ENCODE measurements at regions not wholly inside any gene's neighbourhood (a gene's known extent, or its start where the extent isn't known, plus 50 kb on each side); places are given as distances from the start of the nearest gene placed in this dataset.
"Not testable (repeated sequence)": the region's sequence is repeated elsewhere in the genome, so short reads cannot be mapped to it uniquely, and the experiment has no call there.

DNA sequence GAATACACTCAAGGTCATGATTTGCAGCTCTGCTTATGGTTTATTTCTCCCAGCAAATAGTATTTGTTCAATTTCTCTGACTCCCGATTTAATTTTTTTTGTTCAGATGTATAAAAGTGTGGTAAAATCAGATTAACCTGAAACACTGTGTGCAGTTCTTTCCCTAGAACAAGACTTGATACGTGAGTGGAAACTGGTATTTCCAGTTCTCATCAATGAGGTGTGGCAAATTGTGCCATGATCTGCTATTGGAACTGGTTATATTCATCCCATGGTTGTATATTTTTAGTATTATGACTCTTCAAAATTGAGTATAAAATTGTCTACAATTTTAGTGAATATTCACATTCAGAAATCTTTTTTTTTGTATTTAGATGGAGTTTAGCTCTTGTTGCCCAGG lies 76.8 kb upstream of the IVNS1ABP start:
- DNase-seq, result no peak

DNA sequence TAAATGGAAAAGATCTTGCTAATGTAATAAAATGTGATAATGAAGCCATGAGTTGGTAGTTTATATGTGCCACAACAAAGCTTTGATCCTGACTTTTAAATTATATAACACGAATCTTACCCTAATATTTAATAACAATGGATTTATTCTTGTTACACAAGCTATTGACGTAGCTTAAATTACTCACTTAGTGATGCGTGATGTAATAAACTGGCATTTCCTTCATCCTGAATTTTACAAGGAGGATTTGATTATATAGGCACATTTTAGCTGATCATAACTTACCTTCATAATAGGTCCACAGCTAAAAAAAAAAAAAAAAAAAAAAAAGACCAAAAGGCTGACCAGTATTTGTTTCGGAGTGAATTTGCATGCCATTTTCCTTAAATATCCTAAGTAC lies 76.2 kb upstream of the IVNS1ABP start:
- DNase-seq, result no peak

DNA sequence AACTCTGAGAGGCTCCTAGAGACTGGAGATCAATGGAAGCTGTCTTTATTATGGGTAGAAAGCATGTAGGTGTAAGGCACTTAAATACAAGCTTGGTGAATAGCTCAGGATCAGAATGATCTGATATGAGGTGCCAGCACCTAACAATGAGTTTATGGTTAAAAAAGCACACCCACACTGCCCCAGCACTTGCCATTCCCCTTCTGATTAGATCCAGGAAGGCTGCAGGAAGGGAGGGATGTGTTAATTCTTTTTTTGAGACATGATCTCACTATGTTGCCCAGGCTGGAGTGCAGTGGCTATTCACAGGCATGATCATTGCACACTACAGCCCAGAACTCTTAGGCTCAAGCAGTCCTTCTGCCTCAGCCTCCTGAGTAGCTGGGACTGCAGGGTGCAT lies 71.8 kb upstream of the IVNS1ABP start:
- no peak for DNase-seq

DNA sequence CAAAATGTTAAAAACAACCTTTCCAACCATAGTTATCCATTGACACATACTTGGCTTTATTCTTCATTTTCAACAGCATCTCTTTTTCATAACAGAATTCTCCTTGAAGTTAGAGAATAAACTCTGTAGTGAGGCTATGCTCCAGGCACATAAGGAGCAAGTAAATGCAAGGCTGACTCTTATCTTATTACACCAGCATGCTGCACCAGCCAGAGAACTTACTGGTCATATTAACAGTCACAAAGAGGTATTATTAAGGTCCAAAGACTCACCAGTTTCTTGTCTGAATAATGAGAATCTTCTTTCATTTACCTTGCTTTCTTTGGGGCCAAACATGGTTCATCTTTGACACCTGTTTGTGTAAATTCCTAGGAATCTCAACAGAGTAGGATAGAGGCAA lies 71.3 kb upstream of the IVNS1ABP start:
- no peak for DNase-seq

DNA sequence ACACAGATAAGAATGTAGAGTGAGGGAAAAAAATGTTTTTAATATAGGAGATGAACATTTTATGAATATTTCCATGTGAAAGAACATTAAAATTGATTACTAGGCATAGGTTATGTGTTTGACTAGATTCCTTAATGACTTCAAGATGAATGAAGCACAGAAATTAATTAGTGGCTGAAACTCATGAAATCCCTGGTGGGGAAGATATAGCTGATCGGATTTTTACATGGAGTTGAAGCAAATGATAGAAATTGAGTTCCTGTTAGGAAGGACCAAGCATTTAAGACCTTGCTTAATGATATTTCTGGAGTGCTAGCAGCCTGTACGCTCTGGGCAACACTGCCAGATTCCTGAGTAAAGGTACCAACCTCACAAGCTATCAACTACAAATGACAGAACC lies 68.9 kb upstream of the IVNS1ABP start:
- no peak for DNase-seq

DNA sequence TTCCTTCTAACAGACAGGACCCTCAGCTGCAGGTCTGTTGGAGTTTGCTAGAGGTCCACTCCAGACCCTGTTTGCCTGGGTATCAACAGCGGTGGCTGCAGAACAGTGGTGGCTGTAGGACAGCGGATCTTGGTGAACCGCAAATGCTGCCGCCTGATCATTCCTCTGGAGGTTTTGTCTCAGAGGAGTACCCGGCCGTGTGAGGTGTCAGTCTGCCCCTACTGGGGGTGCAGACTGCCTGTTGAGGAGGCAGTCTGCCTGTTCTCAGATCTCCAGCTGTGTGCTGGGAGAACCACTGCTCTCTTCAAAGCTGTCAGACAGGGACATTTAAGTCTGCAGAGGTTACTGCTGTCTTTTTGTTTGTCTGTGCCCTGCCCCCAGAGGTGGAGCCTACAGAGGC lies 66.8 kb upstream of the IVNS1ABP start:
- DNase-seq, result not testable (repeated sequence)

DNA sequence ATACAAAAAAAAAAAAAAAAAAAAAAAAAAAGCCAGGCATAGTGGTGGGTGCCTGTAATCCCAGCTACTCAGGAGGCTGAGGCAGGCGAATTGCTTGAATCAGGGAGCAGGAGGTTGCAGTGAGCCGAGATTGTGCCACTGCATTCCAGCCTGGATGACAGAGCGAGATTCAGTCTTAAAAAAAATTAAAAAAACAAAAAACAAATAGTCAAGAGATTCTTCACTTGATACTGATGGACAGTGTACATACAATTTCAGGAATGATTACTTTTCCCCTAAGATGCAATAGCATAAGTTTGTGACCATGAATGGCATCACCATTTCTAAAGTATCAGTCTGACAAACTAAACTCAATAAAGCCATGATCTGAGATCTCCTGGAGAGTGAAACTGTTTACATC lies 60.8 kb upstream of the IVNS1ABP start:
- DNase-seq, result no peak

DNA sequence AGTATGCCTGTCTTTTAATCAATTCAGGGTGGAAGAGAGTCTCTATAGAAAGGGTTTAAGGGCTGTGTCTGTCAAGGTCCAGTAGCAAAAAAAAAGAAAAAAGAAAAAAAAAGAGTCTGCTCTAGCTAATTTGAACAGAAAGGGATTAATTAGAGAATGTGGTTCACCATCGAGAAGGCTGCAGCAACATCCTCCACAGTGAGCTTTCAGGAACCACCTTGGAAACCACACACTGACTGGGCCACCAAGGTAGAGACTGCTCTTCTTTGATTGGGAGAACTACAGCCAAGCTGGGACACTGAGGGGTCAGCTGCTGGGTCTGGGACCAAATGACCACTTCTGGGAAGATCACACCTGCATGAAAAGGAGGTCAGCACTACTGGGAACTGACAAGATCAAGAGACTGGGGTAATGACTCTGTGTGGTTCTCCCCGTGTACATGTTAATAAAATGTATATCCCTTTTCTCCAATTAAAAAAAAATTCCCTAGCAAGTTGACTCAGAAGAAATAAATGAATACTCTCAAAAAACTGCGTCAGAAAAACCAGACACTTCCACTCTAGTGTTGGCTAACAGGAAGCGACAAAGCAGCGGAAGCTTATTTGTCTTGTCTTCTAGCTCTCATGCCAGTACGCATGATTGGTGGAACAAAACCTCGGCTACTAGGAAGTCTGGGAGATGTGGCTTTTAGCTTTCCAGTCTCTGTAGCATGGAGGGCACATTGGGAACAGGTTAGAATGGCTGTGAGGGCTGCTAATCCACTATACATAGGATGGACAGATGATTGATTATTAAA lies 60.0 kb upstream of the IVNS1ABP start:
- DNase-seq, result no peak

DNA sequence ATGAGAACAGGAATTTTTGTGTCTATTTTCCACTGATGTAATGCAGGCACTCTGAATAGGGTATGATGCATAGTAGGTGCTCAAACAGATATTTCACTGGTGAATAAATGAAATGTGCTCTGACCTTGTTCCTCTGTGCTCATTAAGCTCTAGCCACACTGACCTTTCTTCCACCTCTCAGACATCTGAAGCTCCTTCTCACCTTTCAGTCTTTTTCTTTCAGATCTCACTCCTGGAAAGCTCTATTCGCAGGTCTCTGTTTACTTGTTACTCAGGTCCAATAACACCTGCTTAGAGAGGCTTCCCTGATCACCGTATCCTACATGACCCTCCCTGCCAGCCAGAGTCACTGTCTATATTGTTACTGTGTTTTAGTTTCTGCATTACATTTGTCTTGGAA lies 59.2 kb upstream of the IVNS1ABP start:
- no peak for DNase-seq

DNA sequence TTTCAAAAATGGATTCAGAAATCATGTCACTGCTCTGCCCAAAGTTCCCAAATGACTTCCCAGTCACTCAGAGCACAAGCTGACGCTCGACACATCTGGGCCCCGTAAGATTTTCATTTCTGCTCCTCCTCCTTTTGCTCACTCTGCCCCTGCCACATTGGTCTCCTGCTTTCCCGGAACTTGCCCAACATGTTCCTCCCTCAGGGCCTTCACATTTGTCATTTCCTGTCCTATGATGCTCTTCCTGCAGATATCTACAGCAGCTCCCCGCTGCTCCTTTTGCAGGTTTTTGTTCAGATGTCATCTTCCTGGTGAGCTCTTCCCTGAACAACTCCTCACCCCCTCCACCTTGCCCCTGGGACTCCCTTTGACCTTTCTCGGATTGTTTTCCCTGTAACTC lies 58.5 kb upstream of the IVNS1ABP start:
- DNase-seq, result no peak

DNA sequence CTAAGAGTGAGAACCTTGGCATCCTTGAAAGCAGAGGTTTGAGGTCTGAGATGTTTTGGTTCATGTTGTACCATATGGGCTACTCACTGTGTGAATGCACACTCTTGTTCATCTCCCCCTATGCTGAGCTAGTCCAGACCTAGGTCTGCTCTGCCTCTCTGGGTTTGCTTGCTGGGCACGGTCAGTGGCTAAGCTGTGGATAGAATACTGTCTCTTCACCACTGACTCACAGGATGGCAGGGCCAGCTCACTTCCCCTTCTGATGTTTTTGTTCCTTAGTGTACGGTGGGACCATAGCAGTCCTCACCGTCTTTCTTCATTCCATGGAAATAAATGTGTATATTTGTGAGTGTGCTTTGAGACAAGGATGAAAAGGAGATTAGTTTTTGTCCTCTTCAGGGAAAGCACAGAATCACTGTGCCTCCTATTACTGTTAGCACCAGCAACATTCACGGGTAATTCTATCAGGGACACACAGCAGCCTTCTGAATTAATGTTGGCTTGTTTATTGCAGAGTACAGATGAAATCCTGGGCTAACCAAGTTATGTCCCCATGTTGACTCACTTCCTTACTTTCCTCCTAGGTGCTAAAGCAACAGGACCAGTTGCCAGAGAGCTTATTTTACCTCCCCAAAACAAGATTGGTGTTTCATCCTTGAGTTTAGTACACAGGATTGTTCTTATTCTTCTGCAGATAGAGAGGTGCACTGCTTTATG lies 56.9 kb upstream of the IVNS1ABP start:
- DNase-seq, result no peak

DNA sequence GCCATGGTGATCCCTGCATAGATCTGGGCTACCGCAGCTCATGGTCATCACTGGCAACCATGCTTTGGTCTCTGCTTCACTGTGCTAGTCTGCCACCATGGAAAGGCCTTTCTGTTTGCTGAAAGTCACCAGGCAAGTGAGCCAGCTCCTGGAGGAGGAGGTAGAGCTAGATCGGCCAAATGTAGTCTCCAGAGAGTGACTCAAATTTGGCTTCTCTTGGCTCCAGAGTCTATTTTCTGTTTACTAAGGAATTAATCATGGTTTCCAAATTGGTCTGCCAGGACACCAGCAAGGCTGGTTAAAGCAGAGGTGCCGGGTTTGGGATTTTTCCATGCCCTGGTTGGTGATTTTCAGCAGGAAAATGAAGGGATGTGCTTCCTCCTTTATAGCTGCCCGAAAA lies 52.7 kb upstream of the IVNS1ABP start:
- DNase-seq, result no peak

DNA sequence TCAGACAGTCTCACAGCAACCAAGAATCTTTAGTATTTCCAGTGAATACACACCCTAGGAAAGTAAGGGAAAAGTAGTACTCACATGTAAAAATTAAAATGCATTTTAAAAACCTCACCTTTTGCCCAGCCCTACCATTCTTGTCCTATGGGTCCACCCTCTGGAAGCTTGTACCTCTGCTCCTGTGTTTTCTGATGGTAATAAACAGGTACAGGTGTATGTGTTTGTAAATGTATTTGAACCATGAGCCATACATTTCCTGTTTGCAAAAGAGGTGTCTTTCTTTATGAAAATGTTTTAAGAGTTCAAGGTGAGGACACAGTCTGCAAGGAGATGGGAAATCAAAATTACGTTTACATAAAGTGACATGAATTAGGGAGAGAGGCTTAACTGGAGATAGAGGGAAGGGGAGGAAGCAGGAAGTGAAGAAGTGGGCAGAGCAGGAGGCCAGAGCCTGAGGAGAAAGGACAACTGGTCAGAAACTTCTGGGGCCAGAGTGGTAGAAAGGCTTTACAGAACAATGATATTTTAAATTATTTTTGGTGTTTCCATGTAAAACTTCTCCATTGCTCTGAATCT lies 52.0 kb upstream of the IVNS1ABP start:
- no peak for DNase-seq

DNA sequence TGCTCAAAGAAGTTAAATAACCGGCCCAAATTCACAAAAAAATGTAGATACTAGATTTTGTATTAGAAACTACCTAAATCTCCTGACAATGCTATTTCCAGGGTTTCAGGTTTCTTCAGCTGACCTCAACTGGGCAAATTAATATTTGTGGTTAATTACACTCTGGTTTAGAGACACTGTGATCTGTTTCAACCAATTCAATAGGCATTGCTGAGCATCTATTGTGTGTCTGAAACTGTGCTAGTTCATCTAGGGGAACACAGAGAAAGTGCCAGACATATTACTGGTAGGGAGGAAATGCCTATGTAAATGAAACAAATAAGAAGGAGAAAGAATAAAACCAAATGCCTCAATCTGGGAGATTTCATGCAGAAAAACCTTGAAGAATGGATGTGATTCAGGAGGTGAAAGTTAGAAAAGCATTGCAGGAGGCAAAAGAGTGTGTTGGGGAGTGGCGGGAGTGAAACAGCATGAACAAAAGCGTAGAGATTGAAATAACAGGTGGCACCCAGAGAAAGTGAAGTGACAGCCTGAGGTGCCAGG lies 51.3 kb upstream of the IVNS1ABP start:
- no peak for DNase-seq

DNA sequence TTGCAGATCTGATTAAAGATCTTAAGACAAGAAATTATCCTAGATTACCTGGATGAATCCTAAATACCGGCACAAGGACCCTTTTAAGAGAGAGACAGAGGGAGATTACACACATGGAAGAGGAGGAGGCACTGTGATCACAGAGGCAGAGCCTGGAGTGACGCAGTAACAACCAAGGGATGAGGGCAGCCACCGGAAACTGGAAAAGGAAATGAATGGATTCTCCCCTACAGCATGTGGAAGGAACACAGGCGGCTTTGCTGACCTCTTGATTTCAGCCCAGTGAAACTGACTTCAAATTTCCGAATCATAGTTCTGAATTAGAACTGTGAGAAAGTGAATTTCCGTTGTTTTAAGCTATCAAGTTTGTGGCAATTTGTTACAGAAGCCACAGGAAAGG lies 50.2 kb upstream of the IVNS1ABP start:
- no peak for DNase-seq

Data from NCI-H1417 treated with DMSO at 0.1 percent for 48 hours (cell line).